ENCODE measurements at regions not wholly inside any gene's neighbourhood (a gene's known extent, or its start where the extent isn't known, plus 50 kb on each side); places are given as distances from the start of the nearest gene placed in this dataset.

GRCh38 chr11:98720951-98721350, 299.8 kb upstream of the CNTN5 start:
- TF ChIP-seq CREB1 (CRISPR knock-in tag; IDR thresholded peaks at IDR 0.05; ENCODE audit: low read depth) (no peak), JUNB (IDR thresholded peaks at IDR 0.05; ENCODE audit: unreplicated experiment) (no peak), CTCF (conservative IDR thresholded peaks at IDR 0.05; ENCODE audit: low read depth in 2 of 2) (no peak), POLR2AphosphoS5 (IDR thresholded peaks at IDR 0.05; ENCODE audit: low read depth) (no peak), ETS1 (IDR thresholded peaks at IDR 0.05) (no peak), EZH2phosphoT487 (IDR thresholded peaks at IDR 0.05; ENCODE audit: unreplicated experiment) (no peak), EZH2 (IDR thresholded peaks at IDR 0.05; ENCODE audit: low read depth, unreplicated experiment) (no peak), REST (IDR thresholded peaks at IDR 0.05; ENCODE audit: unreplicated experiment) (no peak), ZNF331 (CRISPR knock-in tag; IDR thresholded peaks at IDR 0.05; ENCODE audit: low read depth) (no peak), STAT1 (IDR thresholded peaks at IDR 0.05; ENCODE audit: unreplicated experiment) (no peak), NANOG (IDR thresholded peaks at IDR 0.05; ENCODE audit: borderline replicate concordance) (no peak)

Data from GM23338 (cell line).